ENCODE measurements at regions not wholly inside any gene's neighbourhood (a gene's known extent, or its start where the extent isn't known, plus 50 kb on each side); places are given as distances from the start of the nearest gene placed in this dataset.

DNA sequence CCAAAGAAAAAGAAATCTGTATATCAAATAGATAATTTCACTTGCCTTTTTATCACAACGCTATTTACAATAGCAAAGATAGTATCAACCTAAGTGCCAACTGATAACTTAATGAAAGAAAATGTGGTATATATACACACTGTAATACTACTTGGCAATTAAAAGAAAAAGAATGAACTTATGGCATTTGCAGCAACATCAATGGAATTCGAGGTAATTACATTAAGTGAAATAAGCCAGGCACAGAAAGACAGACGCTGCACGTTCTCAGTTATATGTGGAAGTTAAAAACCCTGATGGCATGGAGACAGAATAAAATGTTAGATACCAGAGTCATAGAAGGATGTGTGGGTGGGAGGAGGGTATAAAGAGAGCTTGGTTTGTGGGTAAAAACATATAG is 1260.5 kb upstream of the PCDH9 start:
- H2BK5ac ChIP-seq (ENCODE audit: low read depth, low read length): no peak overlapping the region
- H3K79me1 ChIP-seq (ENCODE audit: low read depth, low read length): no peaks in the 10 kb centered on the region
- no peak overlapping the region for H3K4ac ChIP-seq (replicated peaks; ENCODE audit: insufficient read length, low read depth, low read length)
- H3K4me1 ChIP-seq (replicated peaks in 1 of 4; ENCODE audit: control insufficient read depth in 3 of 4, insufficient read depth in 4 of 4, low read length in 3 of 4): no peaks in the 10 kb centered on the region
- no peaks in the 10 kb centered on the region for H3K27me3 ChIP-seq (replicated peaks in 1 of 4; ENCODE audit: control insufficient read depth in 3 of 4, extremely low read depth in 1 of 4, insufficient read depth in 3 of 4, low read length in 3 of 4)
- H3K79me2 ChIP-seq (ENCODE audit: control insufficient read depth in 1 of 2, insufficient read depth in 2 of 2, low read length in 2 of 2): no peaks in the 10 kb centered on the region
- no peaks in the 10 kb centered on the region for H3K23me2 ChIP-seq (ENCODE audit: low read depth, low read length)
- H3K18ac ChIP-seq (ENCODE audit: extremely low read depth, low read length): no peak overlapping the region
- CTCF ChIA-PET (ENCODE audit: partially characterized antibody): no interaction called here
- H4K20me1 ChIP-seq (replicated peaks in 1 of 2; ENCODE audit: control insufficient read depth in 1 of 2, insufficient read depth in 2 of 2, low read length in 2 of 2): no peaks in the 10 kb centered on the region
- no peak overlapping the region for H4K5ac ChIP-seq (ENCODE audit: insufficient read length, low read depth, low read length)
- H2AK5ac ChIP-seq (ENCODE audit: low read depth, low read length): no peak overlapping the region
- no peak overlapping the region for H3K56ac ChIP-seq (replicated peaks; ENCODE audit: insufficient read length, low read depth, low read length)
- H3K14ac ChIP-seq (ENCODE audit: insufficient read length): no peak overlapping the region
- H3K27ac ChIP-seq (ENCODE audit: low read depth, low read length): no peak overlapping the region
- no peak overlapping the region for H2BK20ac ChIP-seq (ENCODE audit: low read length)
- no peak overlapping the region for H2BK15ac ChIP-seq (ENCODE audit: low read length)
- WGBS, 2 experiments (ENCODE audit: extremely low coverage in 1 of 2, insufficient coverage in 1 of 2, insufficient read length in 1 of 2, insufficient replicate concordance in 2 of 2, low coverage in 1 of 2, low lambda C conversion rate in 2 of 2, missing lambda C conversion rate in 1 of 2): 88% methylated on average over 4 of the region's 4 CpGs; no CpG with 5 or more reads in 1 of the 2 experiments
- H2BK12ac ChIP-seq (ENCODE audit: low read depth, low read length): no peak overlapping the region
- DNase-seq (ENCODE audit: low read depth in 1 of 2, low spot score in 2 of 2): no peak
- no peak overlapping the region for H4K8ac ChIP-seq (ENCODE audit: extremely low read depth, insufficient read depth, low read length)
- no peak overlapping the region for H3K9ac ChIP-seq (replicated peaks in 1 of 4; ENCODE audit: extremely low read depth in 1 of 4, low read depth in 3 of 4, low read length in 3 of 4)
- no peak overlapping the region for H2AFZ ChIP-seq (ENCODE audit: low read length)
- POLR2A ChIA-PET (ENCODE audit: partially characterized antibody): no interaction called here
- no peak overlapping the region for H3K4me3 ChIP-seq (ENCODE audit: extremely low read depth in 1 of 4, insufficient read depth in 2 of 4, low read depth in 3 of 4, low read length in 4 of 4)
- H3K9me3 ChIP-seq (ENCODE audit: insufficient read depth in 2 of 2, low read depth in 1 of 2, low read length in 1 of 2): no peaks in the 10 kb centered on the region
- H3K36me3 ChIP-seq (ENCODE audit: control insufficient read depth in 2 of 4, insufficient read depth in 4 of 4, low read length in 3 of 4): no peaks in the 10 kb centered on the region
- H2BK120ac ChIP-seq (replicated peaks; ENCODE audit: low read depth, low read length): no peak overlapping the region
- H3K4me2 ChIP-seq (ENCODE audit: insufficient read depth in 1 of 2, low read depth in 2 of 2, low read length in 2 of 2): no peak overlapping the region
- no peak overlapping the region for H3K23ac ChIP-seq (ENCODE audit: insufficient read length)
- H4K91ac ChIP-seq (replicated peaks; ENCODE audit: insufficient read length, low read length): no peak overlapping the region
- FAIRE-seq: no peak
- no peak for TF ChIP-seq TBP (IDR thresholded peaks at IDR 0.05; ENCODE audit: low read depth, low read length)
- no peak for TF ChIP-seq RAD21 (IDR thresholded peaks at IDR 0.05 in 1 of 2, conservative IDR thresholded peaks at IDR 0.05 in 1 of 2; ENCODE audit: low read depth in 2 of 2, low read length in 2 of 2)

Measured in H1 (cell line).